Breast epithelium (tissue), 4 donors: ENCODE measurements at regions not wholly inside any gene's neighbourhood (a gene's known extent, or its start where the extent isn't known, plus 50 kb on each side); places are given as distances from the start of the nearest gene placed in this dataset.

Source experiments
- DNase-seq, 2 donors: peaks; one replicate each; pipeline ENCODE4 v3.0.0-alpha.2; 2019; ENCODE audit warnings: low spot score in 2 of 2
- H3K27ac ChIP-seq, 2 donors: fragments of 200-600 bp; sonication (generic) in 1 of 2; one replicate each; pipeline ENCODE4 v1.5.1; 2016 to 2019; ENCODE audit warnings: mild to moderate bottlenecking in 1 of 2
- H3K27me3 ChIP-seq, 2 donors: fragments of 200-600 bp; sonication (generic) in 1 of 2; one replicate each; pipeline versions ENCODE4 v1.5.1 to v1.6.0; 2017 to 2019; ENCODE audit warnings: control low read depth in 1 of 2, mild to moderate bottlenecking in 1 of 2
- H3K36me3 ChIP-seq: fragments of 200-600 bp; one replicate; pipeline ENCODE4 v1.5.1; 2019
- H3K4me1 ChIP-seq, 2 donors: fragments of 200-600 bp; sonication (generic); one replicate each; pipeline ENCODE4 v1.5.1; 2016 to 2019; ENCODE audit warnings: control low read depth in 1 of 2
- H3K4me3 ChIP-seq, 3 donors: fragments of 200-600 bp; sonication (generic); 1 replicate in 2 of 3; 2 replicates in 1 of 3; pipeline ENCODE4 v1.5.1; 2016 to 2019; ENCODE audit warnings: mild to moderate bottlenecking in 3 of 3, moderate library complexity in 2 of 3
- H3K9me3 ChIP-seq, 2 donors: fragments of 200-600 bp; sonication (generic) in 1 of 2; one replicate each; pipeline ENCODE4 v1.5.1; 2016 to 2019; ENCODE audit warnings: control low read depth in 1 of 2
- CTCF ChIP-seq, 3 donors: fragments of 450-650 bp; IDR thresholded peaks; one replicate each; pipeline ENCODE4 v1.5.1; 2016 to 2017; ENCODE audit warnings: antibody characterized with exemption in 3 of 3, mild to moderate bottlenecking in 3 of 3, moderate library complexity in 3 of 3
- POLR2A ChIP-seq: fragments of 450-650 bp; IDR thresholded peaks from one replicate; pipeline ENCODE4 v1.6.1; 2016; ENCODE audit warnings: antibody characterized with exemption, mild to moderate bottlenecking, moderate library complexity
- POLR2AphosphoS5 ChIP-seq, 3 donors: sonication (generic); formaldehyde crosslinking; IDR thresholded peaks; one replicate each; pipeline ENCODE4 v1.6.1; 2017; ENCODE audit warnings: antibody characterized with exemption in 3 of 3
- intact Hi-C: fragments of 100-400 bp; cut with DNase I; formaldehyde crosslinking; loops from one replicate; pipeline ENCODE4 v1.15.1; 2023; ENCODE audit warnings: low total_unique reads

DNA sequence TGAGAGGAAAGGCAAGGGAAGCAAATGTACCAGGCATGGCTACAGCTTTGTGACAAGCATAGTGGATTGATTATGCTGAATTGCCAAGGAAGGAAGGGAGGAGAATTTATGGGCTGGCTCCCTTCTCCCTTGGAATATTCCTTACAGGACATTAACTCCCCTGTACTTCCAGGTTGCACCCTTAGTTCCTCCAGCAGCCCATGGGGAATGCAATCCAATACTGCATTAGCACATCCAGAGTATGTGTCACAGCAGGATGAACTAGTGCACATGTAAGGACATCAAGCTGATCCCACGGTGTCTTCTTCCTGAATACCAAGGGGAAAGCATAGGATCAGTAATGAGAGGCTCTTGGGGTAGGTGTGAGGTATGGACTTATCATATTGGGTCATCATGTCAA, 390.7 kb upstream of the POU3F2 start:
- Histone ChIP-seq H3K4me3 (no peak overlapping the region), H3K9me3 (no peaks in the 10 kb centered on the region), H3K27ac (no peak overlapping the region), H3K36me3 (no peaks in the 10 kb centered on the region), H3K4me1 (no peaks in the 10 kb centered on the region), H3K27me3 (no peaks in the 10 kb centered on the region)
- intact Hi-C loops, result loop anchor here (1.0 kb wide), 1 partner anchor 12 kb away; no protein-coding TSS in a partner anchor
- no peak for DNase-seq
- TF ChIP-seq POLR2A (no peak), POLR2AphosphoS5 (IDR thresholded peaks at IDR 0.05) (no peak), CTCF (IDR thresholded peaks at IDR 0.05) (no peak)

DNA sequence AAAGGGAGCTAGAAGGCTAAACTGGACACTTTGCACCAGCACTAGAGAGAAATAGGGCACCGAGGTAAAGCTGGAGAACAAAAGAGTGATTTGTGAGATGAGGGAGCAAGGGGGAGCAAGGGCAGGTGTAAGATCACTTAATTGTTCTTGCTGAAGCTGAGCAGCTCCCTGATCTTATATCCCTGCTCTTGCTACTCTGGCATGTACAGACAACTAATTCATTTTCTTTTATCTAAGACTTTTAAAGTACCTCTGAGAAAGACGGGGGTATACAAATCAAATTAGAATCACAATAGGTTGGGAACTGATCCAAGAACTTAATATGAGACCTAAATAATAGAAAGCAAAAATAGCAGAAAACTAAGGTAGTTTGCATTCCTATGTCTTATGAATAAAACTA, 381.7 kb upstream of the POU3F2 start:
- intact Hi-C loops, result no loop called here
- Histone ChIP-seq H3K36me3 (no peaks in the 10 kb centered on the region), H3K9me3 (no peaks in the 10 kb centered on the region), H3K4me1 (no peaks in the 10 kb centered on the region), H3K27ac (no peak overlapping the region), H3K4me3 (no peak overlapping the region), H3K27me3 (no peaks in the 10 kb centered on the region)
- DNase-seq, result no peak
- TF ChIP-seq POLR2AphosphoS5 (IDR thresholded peaks at IDR 0.05) (no peak), POLR2A (no peak), CTCF (IDR thresholded peaks at IDR 0.05) (no peak)

DNA sequence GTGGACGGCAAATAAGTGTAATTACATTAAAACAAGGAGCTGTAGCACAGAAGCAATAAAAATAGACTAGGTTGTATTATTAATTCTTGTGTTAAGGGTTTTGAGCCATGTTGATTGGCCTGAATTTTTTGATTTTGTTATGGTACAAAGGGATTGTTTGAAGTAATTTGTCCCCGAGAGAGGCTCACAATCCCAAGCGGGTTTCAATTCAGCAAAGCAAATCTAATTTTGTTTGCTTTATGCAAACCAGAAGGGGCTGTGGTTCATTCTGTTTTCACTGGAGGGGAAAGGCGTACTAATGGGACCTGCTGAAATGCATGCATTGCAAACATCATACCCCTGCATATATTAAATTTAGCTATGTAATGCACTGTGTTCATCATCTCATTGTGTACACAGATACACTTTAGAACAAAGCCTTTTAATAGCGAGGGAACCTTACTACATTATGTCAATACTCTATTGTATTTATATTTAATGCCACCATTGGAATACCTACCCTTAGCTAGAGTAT, 379.5 kb upstream of the POU3F2 start:
- Histone ChIP-seq H3K27me3 (no peaks in the 10 kb centered on the region), H3K4me3 (no peak overlapping the region), H3K36me3 (no peaks in the 10 kb centered on the region), H3K4me1 (no peaks in the 10 kb centered on the region), H3K27ac (no peak overlapping the region), H3K9me3 (no peaks in the 10 kb centered on the region)
- intact Hi-C loops, result no loop called here
- DNase-seq, result no peak
- TF ChIP-seq CTCF (IDR thresholded peaks at IDR 0.05) (no peak), POLR2AphosphoS5 (IDR thresholded peaks at IDR 0.05) (no peak), POLR2A (no peak)

GRCh38 chr6:98458708-98459107, 375.7 kb upstream of the POU3F2 start:
- intact Hi-C loops, result no loop called here

More at GRCh38 chr6:98458708-98459107, 375.7 kb upstream of the POU3F2 start:
- H3K9me3 ChIP-seq, result no peaks in the 10 kb centered on the region
- TF ChIP-seq POLR2AphosphoS5 (IDR thresholded peaks at IDR 0.05), result no peak
- no peak for TF ChIP-seq POLR2A
- no peak for TF ChIP-seq CTCF (IDR thresholded peaks at IDR 0.05)
- no peak overlapping the region for H3K4me3 ChIP-seq
- no peaks in the 10 kb centered on the region for H3K27me3 ChIP-seq
- H3K27ac ChIP-seq, result no peak overlapping the region
- DNase-seq, result no peak
- H3K36me3 ChIP-seq, result no peaks in the 10 kb centered on the region
- H3K4me1 ChIP-seq, result no peaks in the 10 kb centered on the region
